ENCODE measurements at regions not wholly inside any gene's neighbourhood (a gene's known extent, or its start where the extent isn't known, plus 50 kb on each side); places are given as distances from the start of the nearest gene placed in this dataset.

DNA sequence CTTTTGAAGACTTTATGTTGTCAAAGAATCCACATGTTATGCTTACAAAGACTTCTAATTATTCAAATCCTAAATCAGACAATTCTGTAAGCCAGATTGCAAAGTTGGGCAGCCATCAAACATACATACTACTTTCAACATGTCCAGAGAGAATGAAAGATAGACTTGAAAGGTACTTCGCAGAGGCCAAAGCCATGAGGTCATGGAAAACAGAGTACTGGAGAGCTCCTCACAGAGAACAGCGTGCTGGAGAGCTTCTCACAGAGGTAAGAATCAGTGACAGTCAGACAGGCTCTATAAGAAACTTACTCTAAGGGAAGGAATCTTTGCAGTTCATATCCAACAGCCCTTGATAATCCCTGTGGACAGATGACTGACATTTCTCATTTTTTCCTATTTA lies 400.2 kb downstream of the GJA1 start:
- TF ChIP-seq, protein P1, sequence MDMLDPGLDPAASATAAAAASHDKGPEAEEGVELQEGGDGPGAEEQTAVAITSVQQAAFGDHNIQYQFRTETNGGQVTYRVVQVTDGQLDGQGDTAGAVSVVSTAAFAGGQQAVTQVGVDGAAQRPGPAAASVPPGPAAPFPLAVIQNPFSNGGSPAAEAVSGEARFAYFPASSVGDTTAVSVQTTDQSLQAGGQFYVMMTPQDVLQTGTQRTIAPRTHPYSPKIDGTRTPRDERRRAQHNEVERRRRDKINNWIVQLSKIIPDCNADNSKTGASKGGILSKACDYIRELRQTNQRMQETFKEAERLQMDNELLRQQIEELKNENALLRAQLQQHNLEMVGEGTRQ (IDR thresholded peaks at IDR 0.05): no peak
- no peak for TF ChIP-seq ZFP36 (IDR thresholded peaks at IDR 0.05; ENCODE audit: borderline replicate concordance, partially characterized antibody)
- TF ChIP-seq RNF2 (IDR thresholded peaks at IDR 0.05; ENCODE audit: borderline replicate concordance, low read depth): no peak
- TF ChIP-seq, protein P2, sequence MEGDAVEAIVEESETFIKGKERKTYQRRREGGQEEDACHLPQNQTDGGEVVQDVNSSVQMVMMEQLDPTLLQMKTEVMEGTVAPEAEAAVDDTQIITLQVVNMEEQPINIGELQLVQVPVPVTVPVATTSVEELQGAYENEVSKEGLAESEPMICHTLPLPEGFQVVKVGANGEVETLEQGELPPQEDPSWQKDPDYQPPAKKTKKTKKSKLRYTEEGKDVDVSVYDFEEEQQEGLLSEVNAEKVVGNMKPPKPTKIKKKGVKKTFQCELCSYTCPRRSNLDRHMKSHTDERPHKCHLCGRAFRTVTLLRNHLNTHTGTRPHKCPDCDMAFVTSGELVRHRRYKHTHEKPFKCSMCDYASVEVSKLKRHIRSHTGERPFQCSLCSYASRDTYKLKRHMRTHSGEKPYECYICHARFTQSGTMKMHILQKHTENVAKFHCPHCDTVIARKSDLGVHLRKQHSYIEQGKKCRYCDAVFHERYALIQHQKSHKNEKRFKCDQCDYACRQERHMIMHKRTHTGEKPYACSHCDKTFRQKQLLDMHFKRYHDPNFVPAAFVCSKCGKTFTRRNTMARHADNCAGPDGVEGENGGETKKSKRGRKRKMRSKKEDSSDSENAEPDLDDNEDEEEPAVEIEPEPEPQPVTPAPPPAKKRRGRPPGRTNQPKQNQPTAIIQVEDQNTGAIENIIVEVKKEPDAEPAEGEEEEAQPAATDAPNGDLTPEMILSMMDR (IDR thresholded peaks at IDR 0.05): no peak
- no peak for TF ChIP-seq EP300 (IDR thresholded peaks at IDR 0.05)
- no peak for TF ChIP-seq ZNF302 (CRISPR knock-in tag; IDR thresholded peaks at IDR 0.05)
- TF ChIP-seq RAD21 (conservative IDR thresholded peaks at IDR 0.05 in 1 of 2, IDR thresholded peaks at IDR 0.05 in 1 of 2): no peak
- TF ChIP-seq HOXA7 (CRISPR knock-in tag; IDR thresholded peaks at IDR 0.05): no peak
- TF ChIP-seq POLR2A (IDR thresholded peaks at IDR 0.05; ENCODE audit: low read length): no peak
- TF ChIP-seq TP53 (CRISPR knock-in tag; IDR thresholded peaks at IDR 0.05): no peak
- TF ChIP-seq MYC (IDR thresholded peaks at IDR 0.05; ENCODE audit: borderline replicate concordance, low read length): no peak
- no peak for TF ChIP-seq EHMT2 (IDR thresholded peaks at IDR 0.05; ENCODE audit: low read depth)
- no peak for TF ChIP-seq PHF8 (IDR thresholded peaks at IDR 0.05; ENCODE audit: borderline replicate concordance, low read depth)

Data from A549 (cell line).